ENCODE measurements at regions not wholly inside any gene's neighbourhood (a gene's known extent, or its start where the extent isn't known, plus 50 kb on each side); places are given as distances from the start of the nearest gene placed in this dataset.

GRCh38 chr6:6893701-6894100, 214.1 kb upstream of the RREB1 start:
- TF ChIP-seq CTCF (IDR thresholded peaks at IDR 0.05) (no peak), POLR2A (IDR thresholded peaks at IDR 0.05) (no peak)

Measured in heart left ventricle (tissue), 13 donors.